Right ventricle myocardium superior (tissue), 1 donor: ENCODE measurements at regions not wholly inside any gene's neighbourhood (a gene's known extent, or its start where the extent isn't known, plus 50 kb on each side); places are given as distances from the start of the nearest gene placed in this dataset.

Source experiments
- ATAC-seq: fragments of 200-7000 bp; cut with Tn5 transposase; one replicate; pipeline ENCODE4 v1.9.1; 2020; ENCODE audit warnings: mild to moderate bottlenecking; ENCODE audit not compliant: poor library complexity
- DNase-seq: peaks from one replicate; pipeline ENCODE4 v3.0.0-alpha.2; 2020
- intact Hi-C: fragments of 100-400 bp; cut with DNase I; formaldehyde crosslinking; loops from one replicate; pipeline ENCODE4 v1.11.2; 2022
- donor health status: DM: no; HTN: yes; CAD: no; lungs with severe emphysema.

GRCh38 chr11:123273616-123274015, 78.6 kb upstream of the CLMP start:
- intact Hi-C loops: no loop called here
- ATAC-seq: no peak

DNA sequence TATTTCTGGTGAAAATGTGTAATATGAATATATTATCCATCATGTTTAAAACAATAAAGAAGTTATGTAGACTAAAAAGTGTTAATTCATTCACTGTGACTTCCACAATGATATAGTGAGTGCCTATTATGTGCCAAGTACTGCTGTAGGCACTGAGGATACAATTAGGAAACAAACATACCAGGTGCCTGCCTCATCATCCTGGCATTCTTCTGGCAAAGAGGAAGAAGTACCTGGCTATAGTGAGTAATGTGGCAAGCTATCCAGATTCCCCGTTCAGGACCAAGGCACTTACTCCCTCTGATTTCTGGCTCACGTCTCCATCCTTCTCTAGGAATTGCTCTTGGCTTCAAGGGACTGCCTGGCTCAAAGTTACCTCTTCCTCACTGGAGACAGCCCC, 77.5 kb upstream of the CLMP start:
- intact Hi-C loops: no loop called here
- DNase-seq (no peak), ATAC-seq (no peak)

More at GRCh38 chr11:123273616-123274015, 78.6 kb upstream of the CLMP start:
- no peak for DNase-seq

DNA sequence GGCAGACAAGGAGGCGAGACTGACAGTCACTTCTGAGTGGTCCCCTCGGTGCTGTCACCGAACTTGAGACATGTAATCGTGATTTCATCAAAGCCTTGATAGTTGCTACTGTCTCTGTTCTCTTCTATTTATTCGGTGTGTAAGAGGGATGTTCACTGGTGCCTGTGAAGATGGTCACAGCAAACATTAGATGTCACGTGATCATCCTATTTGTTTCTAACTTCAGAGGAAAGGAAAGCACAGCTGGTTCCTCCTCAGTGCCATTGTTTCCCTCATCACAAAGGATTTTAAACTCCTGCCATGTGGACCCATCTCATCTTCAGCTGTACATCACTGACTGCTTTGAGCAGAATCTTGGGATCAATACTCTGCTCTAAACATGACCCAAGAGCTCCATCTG, 73.1 kb upstream of the CLMP start:
- ATAC-seq (no peak), DNase-seq (no peak)
- intact Hi-C loops: no loop called here

DNA sequence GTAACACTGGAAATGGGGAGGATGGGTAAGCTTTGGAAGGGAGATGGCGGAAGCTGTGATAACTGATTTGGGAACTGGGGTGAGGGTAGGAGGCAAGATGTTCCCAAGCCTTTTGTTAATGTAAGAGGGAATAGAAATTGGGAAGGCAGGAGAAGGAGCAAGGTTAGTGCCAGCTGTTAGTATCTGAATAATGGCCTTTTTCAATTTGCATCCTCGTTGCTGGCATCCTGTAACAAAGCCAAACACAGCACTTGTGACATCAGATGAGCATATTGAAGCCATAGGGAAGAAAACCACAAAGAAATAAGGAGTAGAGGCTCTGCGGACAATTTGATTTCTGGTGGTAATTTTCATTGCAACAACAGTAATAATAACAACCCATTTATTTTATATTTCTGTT, 70.9 kb upstream of the CLMP start:
- ATAC-seq (no peak), DNase-seq (no peak)
- intact Hi-C loops: no loop called here

DNA sequence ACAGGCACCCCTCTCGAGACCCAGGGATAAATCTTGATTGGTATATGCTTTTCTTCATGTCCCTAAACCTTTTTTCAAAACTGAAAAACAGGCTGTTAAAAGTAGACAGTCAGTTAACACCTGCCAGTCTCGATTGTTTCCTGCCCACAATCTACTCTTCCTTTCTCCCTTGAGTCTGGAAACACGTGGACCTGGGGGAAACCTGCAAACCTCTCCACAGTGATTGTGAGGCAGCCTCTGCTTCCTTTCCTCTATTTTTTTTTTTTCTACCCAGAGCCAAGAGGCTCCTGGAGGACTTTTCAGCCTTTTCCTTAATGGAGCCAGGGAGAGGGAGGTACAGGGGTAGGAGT, 69.4 kb upstream of the CLMP start:
- ATAC-seq: no peak
- DNase-seq: no peak
- intact Hi-C loops: no loop called here

GRCh38 chr11:123261345-123262106, 66.5 kb upstream of the CLMP start:
- DNase-seq: peak; percentile 90
- ATAC-seq: peak; percentile 97
- intact Hi-C loops: no loop called here

DNA sequence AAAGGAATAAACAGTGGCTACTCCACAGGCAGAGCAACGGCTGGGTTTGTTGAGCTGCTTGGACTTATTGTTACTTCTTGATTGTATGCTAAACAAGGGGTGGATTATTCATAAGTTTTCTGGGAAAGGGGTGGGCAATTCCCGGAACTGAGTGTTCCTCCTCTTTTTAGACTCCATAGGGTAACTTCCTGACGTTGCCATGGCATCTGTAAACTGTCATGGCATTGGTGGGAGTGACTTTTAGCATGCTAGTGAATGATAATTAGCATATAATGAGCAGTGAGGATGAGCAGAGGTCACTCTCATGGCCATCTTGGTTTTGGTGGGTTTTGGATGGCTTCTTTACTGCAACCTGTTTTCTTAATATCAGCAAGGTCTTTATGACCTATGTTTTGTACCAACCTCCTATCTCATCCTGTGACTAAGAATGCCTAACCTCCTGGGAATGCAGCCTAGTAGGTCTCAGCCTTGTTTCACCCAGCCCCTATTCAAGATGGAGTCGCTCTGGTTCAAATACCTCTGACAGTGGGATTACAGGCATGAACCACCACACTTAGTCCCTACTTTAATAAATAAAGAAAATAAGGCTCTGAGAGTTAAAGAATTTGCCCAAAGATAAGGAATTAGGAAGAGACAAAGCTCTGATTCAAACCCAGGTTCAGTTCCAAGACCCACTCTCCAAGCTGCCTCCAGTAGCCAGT, 65.6 kb upstream of the CLMP start:
- ATAC-seq (no peak), DNase-seq (no peak)
- intact Hi-C loops: no loop called here

GRCh38 chr11:123258877-123259276, 63.8 kb upstream of the CLMP start:
- no peak for ATAC-seq
- intact Hi-C loops: no loop called here
- DNase-seq: no peak

DNA sequence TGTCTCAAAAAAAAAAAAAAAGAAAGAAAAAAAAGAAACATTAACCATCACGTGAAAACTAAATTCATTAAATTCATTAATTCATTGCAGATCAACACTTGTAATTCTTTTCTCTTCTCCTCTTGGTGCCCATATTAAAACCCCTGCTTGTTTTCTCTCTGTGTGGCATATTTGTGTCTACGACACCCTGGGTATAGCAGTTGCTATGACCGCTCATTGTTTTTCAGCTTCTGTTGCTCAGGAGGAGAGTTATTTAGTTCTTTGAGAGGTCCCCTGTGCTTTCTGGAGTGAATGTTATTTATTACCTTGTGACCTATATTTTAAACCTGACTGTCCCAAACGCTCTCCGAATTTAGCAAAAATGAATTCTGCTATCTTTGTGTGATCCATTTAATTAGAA, 62.3 kb upstream of the CLMP start:
- ATAC-seq: no peak
- DNase-seq: no peak
- intact Hi-C loops: no loop called here

- ATAC-seq: no peak
- intact Hi-C loops: no loop called here
- DNase-seq: no peak
Measured at GRCh38 chr11:123255909-123256308, 60.9 kb upstream of the CLMP start.

- ATAC-seq (no peak), DNase-seq (no peak)
- intact Hi-C loops: no loop called here
Measured at GRCh38 chr11:123254357-123254756, 59.3 kb upstream of the CLMP start.

GRCh38 chr11:123253911-123254310, 58.9 kb upstream of the CLMP start:
- intact Hi-C loops: no loop called here
- no peak for DNase-seq
- ATAC-seq: no peak

GRCh38 chr11:123253223-123253622, 58.2 kb upstream of the CLMP start:
- no peak for DNase-seq
- no peak for ATAC-seq
- intact Hi-C loops: no loop called here

DNA sequence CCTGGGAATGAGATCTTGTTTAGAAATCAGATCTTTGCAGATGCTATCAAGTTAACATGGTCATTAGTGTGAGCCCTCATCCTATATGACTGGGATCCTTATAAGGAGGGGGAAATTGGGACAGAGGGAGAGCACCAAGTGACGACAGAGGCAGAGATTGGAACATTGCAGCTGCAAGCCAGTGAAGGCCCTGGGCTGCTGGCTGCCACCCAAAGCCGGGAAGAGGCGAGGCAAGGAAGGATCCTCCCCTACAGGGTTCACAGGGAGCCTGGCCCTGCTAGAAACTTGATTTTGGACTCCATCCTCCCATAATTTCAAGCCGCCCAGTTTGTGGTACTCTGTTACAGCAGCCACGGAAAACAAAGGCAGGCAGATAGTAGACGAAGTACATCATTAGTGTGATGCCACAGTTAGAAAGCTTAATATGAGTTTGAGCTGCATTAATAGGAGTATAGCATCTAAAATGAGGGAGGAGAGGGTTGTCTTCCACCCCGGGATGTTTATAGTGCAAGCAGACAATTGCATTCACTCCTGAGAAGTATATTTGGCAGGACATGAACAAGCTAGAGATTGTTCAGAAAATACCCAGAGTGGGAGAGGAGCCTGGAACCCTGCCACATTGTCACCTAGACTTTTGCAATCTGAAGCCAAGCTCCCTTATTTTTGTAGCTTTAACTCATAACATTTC, 56.8 kb upstream of the CLMP start:
- intact Hi-C loops: no loop called here
- ATAC-seq: peak; percentile 87
- peak; percentile 84 for DNase-seq

DNA sequence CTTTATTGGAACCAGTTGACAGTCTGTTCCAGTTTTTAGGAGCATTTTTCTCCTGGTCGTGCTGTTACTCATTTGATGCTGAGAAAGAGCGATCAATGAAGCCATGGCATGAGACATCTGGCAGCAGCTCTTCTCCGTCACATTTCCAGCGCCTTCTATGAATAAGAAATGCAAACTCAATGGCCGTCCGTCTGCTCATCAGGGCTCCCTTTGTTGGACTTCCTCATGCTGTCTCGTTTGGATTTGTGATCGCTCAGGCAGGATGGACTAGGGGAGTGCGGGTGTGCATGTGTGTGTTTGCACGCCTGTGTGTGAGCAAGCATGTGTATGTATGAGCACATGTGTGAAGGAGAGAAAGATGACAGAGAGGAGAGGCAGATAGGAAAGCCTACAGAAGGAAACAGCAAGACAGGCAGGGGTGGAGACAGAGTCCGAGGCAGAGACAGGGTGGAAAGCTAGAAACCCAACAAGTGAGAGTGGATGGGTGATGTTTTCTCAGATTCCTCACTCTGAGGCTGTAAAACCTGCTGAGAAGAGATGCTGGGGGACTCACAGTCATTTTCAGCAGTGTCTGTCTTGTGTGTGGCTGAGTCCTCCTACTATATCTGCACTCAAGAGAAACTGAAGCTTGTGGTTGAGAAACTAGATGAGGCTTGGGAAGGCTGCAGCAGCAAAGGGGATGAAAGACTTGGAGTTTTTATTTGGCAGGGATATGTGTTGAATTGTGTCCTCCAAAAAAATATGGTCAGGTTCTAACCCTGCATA, 56.0 kb upstream of the CLMP start:
- intact Hi-C loops: no loop called here
- DNase-seq: no peak
- no peak for ATAC-seq

DNA sequence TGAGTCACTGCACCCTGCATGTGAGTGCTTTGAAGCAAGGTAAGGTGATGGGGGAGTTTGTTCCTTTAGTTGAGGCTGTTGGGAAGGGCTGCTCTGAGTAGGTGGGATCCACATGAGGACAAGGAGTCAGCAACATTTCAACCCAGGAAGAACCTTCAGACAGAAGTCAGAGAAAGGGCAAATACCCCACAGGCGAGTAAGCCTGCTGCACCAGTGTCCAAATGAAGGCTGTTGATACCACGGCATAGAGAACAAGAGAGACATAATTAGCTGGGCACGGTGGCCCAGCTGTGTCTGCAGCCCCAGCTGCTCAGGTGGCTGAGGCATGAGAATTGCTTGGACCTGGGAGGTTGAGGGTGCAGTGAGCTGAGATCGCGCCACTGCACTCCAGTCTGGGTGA, 54.3 kb upstream of the CLMP start:
- no peak for ATAC-seq
- intact Hi-C loops: no loop called here
- no peak for DNase-seq

- DNase-seq (no peak), ATAC-seq (no peak)
- intact Hi-C loops: loop anchor here (2.0 kb wide), 1 partner anchor 137 kb away; no protein-coding TSS in a partner anchor
Measured at GRCh38 chr11:123247813-123248379, 52.8 kb upstream of the CLMP start.

- intact Hi-C loops: loop anchor here (2.0 kb wide), 1 partner anchor 137 kb away; no protein-coding TSS in a partner anchor
- no peak for DNase-seq
- ATAC-seq: no peak
Measured at GRCh38 chr11:123247496-123247799, 52.4 kb upstream of the CLMP start.
